Activated T-cell treated with anti-CD3 and anti-CD28 coated beads, Interleukin-2, amount 50 U/mL, for 4 hours (primary cell): ENCODE measurements at regions not wholly inside any gene's neighbourhood (a gene's known extent, or its start where the extent isn't known, plus 50 kb on each side); places are given as distances from the start of the nearest gene placed in this dataset.

Source experiments
- ATAC-seq, 2 donors: fragments of 200-7000 bp; cut with Tn5 transposase; one replicate each; pipeline ENCODE4 v1.10.0; 2021
- DNase-seq: peaks from one replicate; pipeline ENCODE4 v3.0.0-alpha.2; 2020
- H3K27me3 Mint-ChIP-seq: one replicate; pipeline ENCODE4 v1.8.0; 2021; ENCODE audit warnings: low read depth, mixed read lengths
- H3K36me3 Mint-ChIP-seq: one replicate; pipeline ENCODE4 v1.8.0; 2022; ENCODE audit warnings: mixed read lengths; ENCODE audit not compliant: insufficient read depth
- H3K4me1 Mint-ChIP-seq: one replicate; pipeline ENCODE4 v1.8.0; 2021; ENCODE audit warnings: low read depth, mixed read lengths
- H3K4me3 Mint-ChIP-seq: one replicate; pipeline ENCODE4 v1.8.0; 2021; ENCODE audit warnings: mild to moderate bottlenecking, moderate library complexity, mixed read lengths
- H3K9me3 Mint-ChIP-seq: one replicate; pipeline ENCODE4 v1.8.0; 2021; ENCODE audit warnings: mixed read lengths

DNA sequence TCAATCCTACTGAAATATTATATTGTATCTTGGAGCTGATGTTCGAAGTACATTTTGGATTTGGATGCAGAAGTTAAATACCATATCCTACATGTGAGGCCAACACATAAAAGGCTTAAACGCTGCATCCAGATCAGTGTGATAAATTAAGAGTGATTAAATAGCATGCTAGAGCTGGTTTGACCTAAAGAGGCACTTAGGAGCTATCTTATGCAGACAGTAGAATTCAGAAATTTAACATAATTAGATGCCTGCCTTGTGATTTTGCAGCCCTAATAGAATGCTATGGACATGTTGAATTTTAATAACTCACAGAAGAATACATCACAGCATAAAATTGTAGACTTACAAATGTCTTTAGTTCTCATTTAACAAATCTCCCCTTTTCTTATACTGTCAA is 501.2 kb upstream of the LINC00305 start:
- DNase-seq (no peak), ATAC-seq (no peak)
- Mint-ChIP-seq H3K4me1 (no peaks in the 10 kb centered on the region), H3K36me3 (no peaks in the 10 kb centered on the region), H3K4me3 (no peak overlapping the region), H3K9me3 (peaks cover 3% of the 10 kb centered on the region), H3K27me3 (no peaks in the 10 kb centered on the region)

- Mint-ChIP-seq H3K9me3 (peaks cover 3% of the 10 kb centered on the region), H3K36me3 (no peaks in the 10 kb centered on the region), H3K4me1 (no peaks in the 10 kb centered on the region), H3K27me3 (no peaks in the 10 kb centered on the region), H3K4me3 (no peak overlapping the region)
- no peak for ATAC-seq
- no peak for DNase-seq
Measured at GRCh38 chr18:64645753-64646152, 496.9 kb upstream of the LINC00305 start.

- H3K36me3 Mint-ChIP-seq = no peaks in the 10 kb centered on the region
- DNase-seq (no peak), ATAC-seq (no peak)
- H3K9me3 Mint-ChIP-seq = peaks cover 4% of the 10 kb centered on the region
- H3K4me3 Mint-ChIP-seq = no peak overlapping the region
- no peaks in the 10 kb centered on the region for H3K27me3 Mint-ChIP-seq
- no peaks in the 10 kb centered on the region for H3K4me1 Mint-ChIP-seq
Measured at GRCh38 chr18:64639536-64639935, 490.6 kb upstream of the LINC00305 start.

GRCh38 chr18:64620971-64621560 is 472.2 kb upstream of the LINC00305 start:
- no peak for DNase-seq
- Mint-ChIP-seq H3K4me1 (no peaks in the 10 kb centered on the region), H3K4me3 (no peak overlapping the region), H3K36me3 (no peaks in the 10 kb centered on the region), H3K27me3 (no peaks in the 10 kb centered on the region), H3K9me3 (peaks cover 13% of the 10 kb centered on the region)
- no peak for ATAC-seq

DNA sequence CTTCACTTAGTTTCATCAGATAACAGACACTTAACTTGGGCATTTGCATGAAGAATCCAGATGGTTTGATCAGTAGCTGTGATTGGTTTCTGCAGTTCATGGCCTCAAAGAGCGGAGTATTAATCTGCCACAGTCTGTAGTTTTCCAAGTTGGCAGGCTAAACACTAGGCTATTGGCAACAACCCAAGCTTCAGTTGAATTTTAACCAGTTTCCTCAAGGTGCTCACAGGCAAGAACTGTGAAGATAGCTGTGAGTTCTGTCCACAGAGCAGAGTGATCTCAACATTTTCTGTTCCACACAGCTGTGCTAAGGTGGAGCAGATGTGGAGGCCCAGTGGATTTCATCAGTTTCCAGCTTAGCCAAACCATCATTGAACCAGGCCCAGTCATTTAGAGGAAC is 469.5 kb upstream of the LINC00305 start:
- no peak overlapping the region for H3K4me3 Mint-ChIP-seq
- no peak for DNase-seq
- H3K9me3 Mint-ChIP-seq = peaks cover 8% of the 10 kb centered on the region
- H3K27me3 Mint-ChIP-seq = no peaks in the 10 kb centered on the region
- ATAC-seq = no peak
- H3K4me1 Mint-ChIP-seq = no peaks in the 10 kb centered on the region
- no peaks in the 10 kb centered on the region for H3K36me3 Mint-ChIP-seq

DNA sequence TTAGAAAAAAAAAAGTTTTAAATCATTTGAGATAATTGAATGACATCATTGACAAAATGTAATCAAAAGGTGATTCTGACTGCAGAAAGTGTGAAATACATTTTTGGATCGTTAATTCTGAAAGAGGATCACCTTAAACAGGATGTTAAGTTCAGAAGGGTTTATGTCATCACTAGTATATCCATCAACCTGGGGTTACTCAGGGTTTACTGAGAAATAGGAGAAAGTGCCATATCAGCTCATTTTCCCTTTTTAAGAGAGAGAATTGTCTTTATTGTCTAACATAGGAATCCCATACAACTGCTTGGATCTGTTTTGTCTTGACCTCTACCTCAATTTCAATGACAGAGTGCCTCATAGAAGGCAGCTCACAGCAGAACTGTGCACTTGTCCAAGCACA is 466.1 kb upstream of the LINC00305 start:
- no peak overlapping the region for H3K4me3 Mint-ChIP-seq
- no peaks in the 10 kb centered on the region for H3K4me1 Mint-ChIP-seq
- H3K36me3 Mint-ChIP-seq = no peaks in the 10 kb centered on the region
- DNase-seq (no peak), ATAC-seq (no peak)
- H3K27me3 Mint-ChIP-seq = no peaks in the 10 kb centered on the region
- H3K9me3 Mint-ChIP-seq = peaks cover 10% of the 10 kb centered on the region

GRCh38 chr18:64614446-64614845 is 465.6 kb upstream of the LINC00305 start:
- ATAC-seq (no peak), DNase-seq (no peak)
- Mint-ChIP-seq H3K27me3 (no peaks in the 10 kb centered on the region), H3K4me3 (no peak overlapping the region), H3K9me3 (peaks cover 10% of the 10 kb centered on the region), H3K36me3 (no peaks in the 10 kb centered on the region), H3K4me1 (no peaks in the 10 kb centered on the region)

DNA sequence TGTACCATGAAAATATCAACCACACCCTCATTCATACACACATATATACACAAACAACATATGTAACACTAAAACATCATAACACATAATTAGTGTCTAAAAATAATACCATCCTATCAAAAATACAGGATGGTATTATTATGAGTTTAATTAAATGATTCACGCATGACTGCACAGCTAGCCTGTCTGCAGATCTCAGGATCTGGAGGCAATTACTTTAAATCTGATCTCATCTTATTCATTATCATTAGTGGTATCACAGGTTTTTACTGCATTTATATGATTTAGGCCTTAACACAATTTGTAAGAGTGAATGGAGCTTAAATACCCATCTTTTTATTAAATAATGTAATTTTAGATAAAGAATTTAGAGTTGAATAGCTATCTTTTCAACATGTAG is 443.4 kb upstream of the LINC00305 start:
- no peaks in the 10 kb centered on the region for H3K4me1 Mint-ChIP-seq
- H3K4me3 Mint-ChIP-seq = no peak overlapping the region
- H3K36me3 Mint-ChIP-seq = no peaks in the 10 kb centered on the region
- ATAC-seq (no peak), DNase-seq (no peak)
- H3K9me3 Mint-ChIP-seq = peaks cover 7% of the 10 kb centered on the region
- no peaks in the 10 kb centered on the region for H3K27me3 Mint-ChIP-seq

DNA sequence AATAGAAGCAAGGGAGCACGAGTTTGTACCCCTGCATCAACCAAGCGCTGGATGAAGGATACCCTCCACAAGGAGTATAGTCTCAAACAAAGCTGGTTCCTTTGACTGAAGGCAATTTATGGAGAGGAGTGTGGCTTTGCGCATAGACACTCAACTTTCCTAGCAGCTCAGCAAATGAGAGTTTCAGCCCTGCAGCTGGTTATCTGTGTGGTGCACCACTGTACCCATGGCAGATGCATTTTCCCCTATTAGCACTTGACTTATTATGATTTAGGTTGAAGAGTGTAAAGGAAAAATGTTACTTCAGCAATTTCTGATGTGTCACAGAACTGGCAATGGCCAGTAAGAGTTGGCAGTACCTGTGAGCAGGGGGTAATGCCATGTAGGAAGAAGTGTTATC is 440.1 kb upstream of the LINC00305 start:
- DNase-seq (no peak), ATAC-seq (no peak)
- Mint-ChIP-seq H3K4me1 (no peaks in the 10 kb centered on the region), H3K9me3 (peaks cover 7% of the 10 kb centered on the region), H3K27me3 (no peaks in the 10 kb centered on the region), H3K4me3 (no peak overlapping the region), H3K36me3 (no peaks in the 10 kb centered on the region)

DNA sequence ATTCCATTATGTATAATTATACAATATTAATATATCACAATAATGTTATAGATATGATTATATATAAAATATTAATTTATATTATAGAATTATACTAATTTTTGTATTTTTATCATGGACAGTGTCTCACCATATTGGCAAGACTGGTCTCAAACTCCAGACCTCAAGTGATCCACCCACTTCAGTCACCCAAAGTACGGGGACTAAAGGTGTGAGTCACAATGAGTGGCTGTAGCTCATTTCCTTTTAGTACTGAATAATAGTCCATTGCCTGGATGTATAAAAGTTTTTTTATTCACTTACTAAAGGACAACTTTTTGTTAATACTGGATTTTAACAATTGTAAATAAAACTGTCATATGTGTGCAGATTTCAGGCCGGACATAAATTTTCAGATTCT is 417.6 kb upstream of the LINC00305 start:
- H3K9me3 Mint-ChIP-seq = peaks cover 15% of the 10 kb centered on the region

DNA sequence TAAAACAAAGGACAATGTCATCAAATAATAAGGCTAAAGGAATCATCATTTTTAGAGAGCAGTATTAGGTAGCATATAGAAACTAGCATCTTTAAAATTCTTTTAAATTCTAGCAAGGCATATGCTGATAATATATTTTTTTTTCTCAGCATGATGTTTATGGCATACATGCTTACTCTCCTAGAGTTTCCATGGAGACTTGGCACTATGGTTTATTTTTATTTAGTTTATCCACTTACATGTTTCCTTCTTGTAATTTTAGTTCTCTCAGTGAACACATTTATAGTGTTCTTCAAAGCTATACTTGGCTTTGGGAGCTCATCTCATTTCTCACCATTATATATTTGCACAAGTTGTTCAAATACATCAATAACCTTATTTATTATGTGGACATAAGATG is 413.8 kb upstream of the LINC00305 start:
- DNase-seq (no peak), ATAC-seq (no peak)
- peaks cover 6% of the 10 kb centered on the region for H3K9me3 Mint-ChIP-seq
- no peaks in the 10 kb centered on the region for H3K27me3 Mint-ChIP-seq
- H3K36me3 Mint-ChIP-seq = no peaks in the 10 kb centered on the region
- H3K4me3 Mint-ChIP-seq = no peak overlapping the region
- no peaks in the 10 kb centered on the region for H3K4me1 Mint-ChIP-seq

More for the DNA sequence above, 417.6 kb upstream of the LINC00305 start:
- Mint-ChIP-seq H3K4me3 (no peak overlapping the region), H3K27me3 (no peaks in the 10 kb centered on the region), H3K36me3 (no peaks in the 10 kb centered on the region), H3K4me1 (no peaks in the 10 kb centered on the region)
- ATAC-seq = no peak
- no peak for DNase-seq

GRCh38 chr18:64546451-64546850 is 397.6 kb upstream of the LINC00305 start:
- no peaks in the 10 kb centered on the region for H3K27me3 Mint-ChIP-seq
- H3K4me1 Mint-ChIP-seq = no peaks in the 10 kb centered on the region
- no peaks in the 10 kb centered on the region for H3K36me3 Mint-ChIP-seq
- H3K4me3 Mint-ChIP-seq = no peak overlapping the region
- DNase-seq = no peak
- no peak for ATAC-seq
- H3K9me3 Mint-ChIP-seq = peaks cover 10% of the 10 kb centered on the region

DNA sequence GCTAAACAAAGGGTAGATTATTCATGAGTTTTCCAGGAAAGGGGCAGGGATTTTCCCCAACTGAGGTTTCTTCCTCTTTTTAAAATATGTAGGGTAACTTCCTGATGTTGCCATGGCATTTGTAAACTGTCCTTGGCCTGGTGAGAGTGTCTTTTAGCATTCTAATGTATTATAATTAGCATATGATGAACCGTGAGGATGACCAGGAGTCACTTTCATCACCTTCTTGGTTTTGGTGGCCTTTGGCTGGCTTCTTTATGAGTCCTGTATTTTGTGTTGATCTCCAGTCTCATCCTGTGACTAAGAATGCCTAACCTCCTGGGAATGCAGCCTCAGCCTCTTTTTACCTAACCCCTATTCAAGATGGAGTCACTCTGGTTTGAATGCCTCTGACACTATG is 391.0 kb upstream of the LINC00305 start:
- Mint-ChIP-seq H3K4me1 (no peaks in the 10 kb centered on the region), H3K27me3 (no peaks in the 10 kb centered on the region), H3K9me3 (peaks cover 16% of the 10 kb centered on the region), H3K4me3 (no peak overlapping the region), H3K36me3 (no peaks in the 10 kb centered on the region)
- ATAC-seq = no peak
- no peak for DNase-seq

DNA sequence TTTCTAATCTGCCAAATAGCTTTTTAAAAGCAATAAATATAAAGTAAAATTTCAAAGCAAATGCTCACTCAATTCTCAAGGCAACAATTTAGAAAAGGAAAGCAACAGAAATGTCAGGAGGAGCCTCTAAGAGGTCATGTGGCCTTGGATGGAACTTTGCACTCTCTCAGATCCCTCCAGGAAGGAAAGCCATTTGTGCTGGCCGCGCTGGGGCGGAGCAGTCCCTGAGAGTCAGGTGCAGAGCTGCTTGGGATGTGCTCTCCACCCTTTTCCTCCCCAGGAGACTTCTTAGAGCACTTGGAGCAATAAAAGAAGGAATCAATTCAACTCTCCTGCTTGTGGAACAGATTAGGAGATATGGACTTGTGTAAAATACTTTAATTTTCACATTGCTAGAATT is 379.8 kb upstream of the LINC00305 start:
- Mint-ChIP-seq H3K27me3 (no peaks in the 10 kb centered on the region), H3K4me3 (no peak overlapping the region), H3K4me1 (no peaks in the 10 kb centered on the region), H3K36me3 (no peaks in the 10 kb centered on the region), H3K9me3 (no peaks in the 10 kb centered on the region)
- DNase-seq = no peak
- no peak for ATAC-seq

- Mint-ChIP-seq H3K4me1 (no peaks in the 10 kb centered on the region), H3K9me3 (peaks cover 25% of the 10 kb centered on the region), H3K36me3 (no peaks in the 10 kb centered on the region), H3K27me3 (no peaks in the 10 kb centered on the region), H3K4me3 (no peak overlapping the region)
- ATAC-seq (no peak), DNase-seq (no peak)
Measured at GRCh38 chr18:64519201-64519600, 370.3 kb upstream of the LINC00305 start.

GRCh38 chr18:64518191-64518590 is 369.3 kb upstream of the LINC00305 start:
- ATAC-seq (no peak), DNase-seq (no peak)
- H3K4me3 Mint-ChIP-seq = no peak overlapping the region
- no peaks in the 10 kb centered on the region for H3K4me1 Mint-ChIP-seq
- H3K9me3 Mint-ChIP-seq = peaks cover 25% of the 10 kb centered on the region
- H3K27me3 Mint-ChIP-seq = no peaks in the 10 kb centered on the region
- no peaks in the 10 kb centered on the region for H3K36me3 Mint-ChIP-seq
